PC-3 (cell line): ENCODE measurements at regions not wholly inside any gene's neighbourhood (a gene's known extent, or its start where the extent isn't known, plus 50 kb on each side); places are given as distances from the start of the nearest gene placed in this dataset.

Source experiments
- EZH2 ChIP-seq: fragments of 300-600 bp; sonication (generic); IDR thresholded peaks from one replicate; pipeline ENCODE4 v1.6.1; 2017; ENCODE audit warnings: antibody characterized with exemption, mild to moderate bottlenecking, low read length; ENCODE audit not compliant: unreplicated experiment
- EZH2phosphoT487 ChIP-seq: fragments of 300-600 bp; sonication (generic); IDR thresholded peaks from 2 replicates; pipeline ENCODE4 v1.6.1; 2018; ENCODE audit warnings: mild to moderate bottlenecking, antibody characterized with exemption, low read length, borderline replicate concordance
- TF ChIP-seq, protein P1 (sequence below): fragments of 300-600 bp; sonication (generic); conservative IDR thresholded peaks from 2 replicates; pipeline ENCODE4 v1.5.1; 2017; ENCODE audit warnings: antibody characterized with exemption, low read depth, mild to moderate bottlenecking, low read length

DNA sequence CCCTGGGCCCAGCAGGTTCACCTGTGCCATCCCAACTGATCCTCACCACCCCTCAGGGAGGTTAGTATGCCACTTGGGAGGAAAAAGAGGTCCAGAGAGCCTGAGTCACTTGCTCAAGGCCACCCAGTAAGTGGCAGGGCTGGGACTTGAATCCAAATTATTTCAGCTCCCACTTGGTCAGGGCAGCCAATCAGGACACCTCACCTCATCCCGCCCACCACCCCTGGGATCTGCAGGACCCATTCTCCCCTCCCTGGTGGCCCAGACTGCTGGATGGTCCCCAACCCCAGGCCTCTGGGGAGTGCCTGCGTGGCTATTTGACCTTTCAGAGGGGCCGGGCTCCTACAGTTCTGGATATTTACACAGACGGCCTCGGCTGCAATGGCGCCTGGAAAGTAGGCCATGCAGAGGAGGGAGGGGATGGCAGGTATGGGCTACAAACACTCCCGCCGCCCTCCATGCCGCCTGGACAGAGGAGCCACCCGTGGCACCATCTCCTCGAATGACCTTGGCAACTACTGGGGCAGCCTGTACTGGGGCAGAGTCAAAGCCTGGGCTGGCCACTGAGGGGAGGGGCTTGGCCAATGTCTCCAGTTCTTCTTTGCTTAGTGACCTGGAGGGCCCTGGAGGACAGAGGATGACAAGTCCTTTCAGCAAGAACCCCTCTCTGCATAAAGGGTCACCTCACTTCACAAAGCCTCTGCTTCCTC lies 153.6 kb upstream of the LINGO1 start:
- TF ChIP-seq, protein P1, sequence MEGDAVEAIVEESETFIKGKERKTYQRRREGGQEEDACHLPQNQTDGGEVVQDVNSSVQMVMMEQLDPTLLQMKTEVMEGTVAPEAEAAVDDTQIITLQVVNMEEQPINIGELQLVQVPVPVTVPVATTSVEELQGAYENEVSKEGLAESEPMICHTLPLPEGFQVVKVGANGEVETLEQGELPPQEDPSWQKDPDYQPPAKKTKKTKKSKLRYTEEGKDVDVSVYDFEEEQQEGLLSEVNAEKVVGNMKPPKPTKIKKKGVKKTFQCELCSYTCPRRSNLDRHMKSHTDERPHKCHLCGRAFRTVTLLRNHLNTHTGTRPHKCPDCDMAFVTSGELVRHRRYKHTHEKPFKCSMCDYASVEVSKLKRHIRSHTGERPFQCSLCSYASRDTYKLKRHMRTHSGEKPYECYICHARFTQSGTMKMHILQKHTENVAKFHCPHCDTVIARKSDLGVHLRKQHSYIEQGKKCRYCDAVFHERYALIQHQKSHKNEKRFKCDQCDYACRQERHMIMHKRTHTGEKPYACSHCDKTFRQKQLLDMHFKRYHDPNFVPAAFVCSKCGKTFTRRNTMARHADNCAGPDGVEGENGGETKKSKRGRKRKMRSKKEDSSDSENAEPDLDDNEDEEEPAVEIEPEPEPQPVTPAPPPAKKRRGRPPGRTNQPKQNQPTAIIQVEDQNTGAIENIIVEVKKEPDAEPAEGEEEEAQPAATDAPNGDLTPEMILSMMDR: no peak
- TF ChIP-seq EZH2phosphoT487: no peak
- TF ChIP-seq EZH2: no peak
